Hepatocyte (in vitro differentiated cells): ENCODE measurements at regions not wholly inside any gene's neighbourhood (a gene's known extent, or its start where the extent isn't known, plus 50 kb on each side); places are given as distances from the start of the nearest gene placed in this dataset.

Experiments
- DNase-seq: peaks from one replicate; pipeline ENCODE4 v3.0.0-alpha.2; 2016; ENCODE audit warnings: low spot score
- H2AFZ ChIP-seq: fragments of 200-600 bp; sonication (generic); 2 replicates; pipeline ENCODE4 v1.6.0; 2016; ENCODE audit warnings: antibody characterized with exemption, mild to moderate bottlenecking
- H3K27ac ChIP-seq: fragments of 200-600 bp; sonication (generic); 2 replicates; pipeline ENCODE4 v1.5.1; 2016; ENCODE audit warnings: mild to moderate bottlenecking
- H3K27me3 ChIP-seq: fragments of 200-600 bp; sonication (generic); 2 replicates; pipeline ENCODE4 v1.6.1; 2016
- H3K36me3 ChIP-seq: fragments of 200-600 bp; sonication (generic); replicated peaks from 2 replicates; pipeline ENCODE4 v1.5.1; 2016; ENCODE audit warnings: low read depth; ENCODE audit not compliant: insufficient read depth
- H3K4me1 ChIP-seq: fragments of 200-600 bp; sonication (generic); 2 replicates; pipeline ENCODE4 v1.5.1; 2016; ENCODE audit warnings: mild to moderate bottlenecking, moderate library complexity; ENCODE audit not compliant: insufficient read depth
- H3K4me2 ChIP-seq: fragments of 200-600 bp; sonication (generic); 2 replicates; pipeline ENCODE4 v1.6.0; 2016
- H3K4me3 ChIP-seq: fragments of 200-600 bp; sonication (generic); 2 replicates; pipeline ENCODE4 v1.5.1; 2016; ENCODE audit warnings: mild to moderate bottlenecking
- H3K79me2 ChIP-seq: fragments of 200-600 bp; sonication (generic); 2 replicates; pipeline ENCODE4 v1.6.0; 2017; ENCODE audit warnings: mild to moderate bottlenecking
- H3K9me2 ChIP-seq: fragments of 200-600 bp; sonication (generic); replicated peaks from 2 replicates; pipeline ENCODE4 v1.6.0; 2017; ENCODE audit warnings: mild to moderate bottlenecking; ENCODE audit not compliant: insufficient read depth
- H3K9me3 ChIP-seq: fragments of 200-600 bp; sonication (generic); 2 replicates; pipeline ENCODE4 v1.5.1; 2016; ENCODE audit warnings: low read depth, mild to moderate bottlenecking
- H4K20me1 ChIP-seq: fragments of 200-600 bp; sonication (generic); 2 replicates; pipeline ENCODE4 v1.6.0; 2016; ENCODE audit warnings: mild to moderate bottlenecking; ENCODE audit not compliant: insufficient read depth, poor library complexity, severe bottlenecking
- CTCF ChIP-seq: fragments of 200-600 bp; sonication (generic); IDR thresholded peaks from 2 replicates; pipeline ENCODE4 v1.5.1; 2016; ENCODE audit warnings: antibody characterized with exemption, mild to moderate bottlenecking; ENCODE audit not compliant: poor library complexity
- EZH2 ChIP-seq: fragments of 200-600 bp; sonication (generic); IDR thresholded peaks from 2 replicates; pipeline ENCODE4 v1.6.1; 2016; ENCODE audit warnings: antibody characterized with exemption, mild to moderate bottlenecking, borderline replicate concordance
- EZH2phosphoT487 ChIP-seq: fragments of 200-600 bp; sonication (generic); IDR thresholded peaks from one replicate; pipeline ENCODE4 v1.6.1; 2018; ENCODE audit warnings: antibody characterized with exemption, mild to moderate bottlenecking, low read depth, moderate library complexity; ENCODE audit not compliant: unreplicated experiment, severe bottlenecking
- WGBS: methylation state at CpG from one replicate; pipeline ENCODE4 v1.1.6; 2016; ENCODE audit warnings: low lambda C conversion rate; ENCODE audit errors: missing lambda C conversion rate; 5-methylcytosine and 5-hydroxymethylcytosine counted together

- H2AFZ ChIP-seq: no peak overlapping the region
- H3K9me3 ChIP-seq: no peaks in the 10 kb centered on the region
- H3K4me3 ChIP-seq: no peak overlapping the region
- no peak for DNase-seq
- H4K20me1 ChIP-seq: no peaks in the 10 kb centered on the region
- H3K79me2 ChIP-seq: no peaks in the 10 kb centered on the region
- H3K4me2 ChIP-seq: no peak overlapping the region
- TF ChIP-seq EZH2phosphoT487 (no peak), CTCF (no peak), EZH2 (no peak)
- H3K27me3 ChIP-seq: no peaks in the 10 kb centered on the region
- H3K4me1 ChIP-seq: no peaks in the 10 kb centered on the region
- no peaks in the 10 kb centered on the region for H3K9me2 ChIP-seq
- H3K36me3 ChIP-seq: no peaks in the 10 kb centered on the region
- 84% methylated on average over 2 of the region's 2 CpGs for WGBS
- no peak overlapping the region for H3K27ac ChIP-seq
Measured at GRCh38 chr18:34626404-34627136, 83.5 kb upstream of the DTNA start.

GRCh38 chr18:34627137-34627920 is 82.8 kb upstream of the DTNA start:
- 95% methylated on average over 2 of the region's 2 CpGs for WGBS
- Histone ChIP-seq H3K4me2 (no peak overlapping the region), H3K27ac (no peak overlapping the region), H3K9me2 (no peaks in the 10 kb centered on the region), H3K4me1 (no peaks in the 10 kb centered on the region), H3K9me3 (no peaks in the 10 kb centered on the region), H3K27me3 (no peaks in the 10 kb centered on the region), H2AFZ (no peak overlapping the region), H3K36me3 (no peaks in the 10 kb centered on the region), H3K79me2 (no peaks in the 10 kb centered on the region), H3K4me3 (no peak overlapping the region), H4K20me1 (no peaks in the 10 kb centered on the region)
- TF ChIP-seq EZH2 (no peak), EZH2phosphoT487 (no peak), CTCF (no peak)
- no peak for DNase-seq

GRCh38 chr18:34631093-34631966 is 78.8 kb upstream of the DTNA start:
- no peak overlapping the region for H3K27ac ChIP-seq
- WGBS: 72% methylated on average over 4 of the region's 4 CpGs
- H2AFZ ChIP-seq: no peak overlapping the region
- H3K9me2 ChIP-seq: no peaks in the 10 kb centered on the region
- no peak overlapping the region for H3K4me3 ChIP-seq
- H3K79me2 ChIP-seq: no peaks in the 10 kb centered on the region
- no peaks in the 10 kb centered on the region for H3K4me1 ChIP-seq
- no peak for DNase-seq
- H4K20me1 ChIP-seq: no peaks in the 10 kb centered on the region
- H3K36me3 ChIP-seq: no peaks in the 10 kb centered on the region
- no peaks in the 10 kb centered on the region for H3K27me3 ChIP-seq
- TF ChIP-seq EZH2: no peak
- no peak for TF ChIP-seq CTCF
- TF ChIP-seq EZH2phosphoT487: no peak
- no peaks in the 10 kb centered on the region for H3K9me3 ChIP-seq
- H3K4me2 ChIP-seq: no peak overlapping the region
